ENCODE measurements at regions not wholly inside any gene's neighbourhood (a gene's known extent, or its start where the extent isn't known, plus 50 kb on each side); places are given as distances from the start of the nearest gene placed in this dataset.

- H3K36me3 ChIP-seq (replicated peaks in 1 of 2; ENCODE audit: control extremely low read depth in 1 of 2, control insufficient read depth in 1 of 2, extremely low read depth in 1 of 2, insufficient read depth in 2 of 2, low read length in 1 of 2) = no peaks in the 10 kb centered on the region
- no peak overlapping the region for H3K4me3 Mint-ChIP-seq
- no peak overlapping the region for H3K9ac ChIP-seq (ENCODE audit: low read length)
- no peaks in the 10 kb centered on the region for H3K9me3 Mint-ChIP-seq (ENCODE audit: insufficient read depth)
- H3K4me1 Mint-ChIP-seq = no peaks in the 10 kb centered on the region
- no peaks in the 10 kb centered on the region for H3K79me2 ChIP-seq (ENCODE audit: control insufficient read depth, insufficient read depth, low read length)
- no peaks in the 10 kb centered on the region for H3K27me3 ChIP-seq (replicated peaks in 1 of 4; ENCODE audit: control extremely low read depth in 1 of 4, control insufficient read depth in 3 of 4, insufficient read depth in 4 of 4, low read length in 3 of 4)
- H3K27ac ChIP-seq (ENCODE audit: low read length in 2 of 2) = no peak overlapping the region
- no peaks in the 10 kb centered on the region for H3K9me3 ChIP-seq (ENCODE audit: control extremely low read depth in 1 of 3, control insufficient read depth in 2 of 3, insufficient read depth in 1 of 3, low read length in 2 of 3)
- ATAC-seq (ENCODE audit: low read depth) = no peak
- no peak overlapping the region for H3K27ac Mint-ChIP-seq
- H3K4me2 ChIP-seq (replicated peaks; ENCODE audit: low read depth, low read length, poor library complexity, severe bottlenecking) = no peak overlapping the region
- 70% methylated on average over 1 of the region's 3 CpGs for WGBS (ENCODE audit: insufficient coverage)
- no peak for DNase-seq
- H3K4me1 ChIP-seq (ENCODE audit: control insufficient read depth in 2 of 2, insufficient read depth in 2 of 2, low read length in 2 of 2) = no peaks in the 10 kb centered on the region
- no peaks in the 10 kb centered on the region for H4K20me1 ChIP-seq (ENCODE audit: control insufficient read depth, insufficient read depth, low read length, poor library complexity, severe bottlenecking)
- no peak overlapping the region for H2AFZ ChIP-seq (ENCODE audit: insufficient read depth, low read depth, low read length, poor library complexity, severe bottlenecking)
- no peaks in the 10 kb centered on the region for H3K27me3 Mint-ChIP-seq
- no peak for TF ChIP-seq EZH2 (IDR thresholded peaks at IDR 0.05; ENCODE audit: borderline replicate concordance, insufficient read depth, low read depth, low read length, poor library complexity, severe bottlenecking)
- TF ChIP-seq CTCF (IDR thresholded peaks at IDR 0.05) = no peak
- POLR2A ChIA-PET = no interaction called here
- H3K4me3 ChIP-seq (ENCODE audit: control extremely low read depth in 1 of 5, extremely low read depth in 1 of 5, insufficient read depth in 1 of 5, low read depth in 2 of 5, low read length in 4 of 5) = no peak overlapping the region
- intact Hi-C loops (cut with micrococcal nuclease) = no loop called here
- CTCF ChIA-PET = no interaction called here
These were observed 438.0 kb downstream of the DTHD1 start for GRCh38 chr4:36719425-36719824.

GRCh38 chr4:36722986-36723385, 441.6 kb downstream of the DTHD1 start:
- intact Hi-C loops (cut with micrococcal nuclease) = no loop called here
- H4K20me1 ChIP-seq (ENCODE audit: control insufficient read depth, insufficient read depth, low read length, poor library complexity, severe bottlenecking) = no peaks in the 10 kb centered on the region
- H2AFZ ChIP-seq (ENCODE audit: insufficient read depth, low read depth, low read length, poor library complexity, severe bottlenecking) = no peak overlapping the region
- no peaks in the 10 kb centered on the region for H3K27me3 ChIP-seq (replicated peaks in 1 of 4; ENCODE audit: control extremely low read depth in 1 of 4, control insufficient read depth in 3 of 4, insufficient read depth in 4 of 4, low read length in 3 of 4)
- no peaks in the 10 kb centered on the region for H3K9me3 ChIP-seq (ENCODE audit: control extremely low read depth in 1 of 3, control insufficient read depth in 2 of 3, insufficient read depth in 1 of 3, low read length in 2 of 3)
- H3K79me2 ChIP-seq (ENCODE audit: control insufficient read depth, insufficient read depth, low read length) = no peaks in the 10 kb centered on the region
- H3K27ac Mint-ChIP-seq = no peak overlapping the region
- H3K9ac ChIP-seq (ENCODE audit: low read length) = no peak overlapping the region
- no peaks in the 10 kb centered on the region for H3K27me3 Mint-ChIP-seq
- H3K4me2 ChIP-seq (replicated peaks; ENCODE audit: low read depth, low read length, poor library complexity, severe bottlenecking) = no peak overlapping the region
- ATAC-seq (ENCODE audit: low read depth) (no peak), DNase-seq (no peak)
- no peak overlapping the region for H3K4me3 ChIP-seq (ENCODE audit: control extremely low read depth in 1 of 5, extremely low read depth in 1 of 5, insufficient read depth in 1 of 5, low read depth in 2 of 5, low read length in 4 of 5)
- CTCF ChIA-PET = no interaction called here
- H3K4me3 Mint-ChIP-seq = no peak overlapping the region
- no CpG with 5 or more reads among the region's 1 CpG for WGBS (ENCODE audit: insufficient coverage)
- H3K4me1 ChIP-seq (ENCODE audit: control insufficient read depth in 2 of 2, insufficient read depth in 2 of 2, low read length in 2 of 2) = no peaks in the 10 kb centered on the region
- no peak overlapping the region for H3K27ac ChIP-seq (ENCODE audit: low read length in 2 of 2)
- TF ChIP-seq CTCF (IDR thresholded peaks at IDR 0.05) (no peak), EZH2 (IDR thresholded peaks at IDR 0.05; ENCODE audit: borderline replicate concordance, insufficient read depth, low read depth, low read length, poor library complexity, severe bottlenecking) (no peak)
- POLR2A ChIA-PET = no interaction called here
- H3K4me1 Mint-ChIP-seq = no peaks in the 10 kb centered on the region
- no peaks in the 10 kb centered on the region for H3K36me3 ChIP-seq (replicated peaks in 1 of 2; ENCODE audit: control extremely low read depth in 1 of 2, control insufficient read depth in 1 of 2, extremely low read depth in 1 of 2, insufficient read depth in 2 of 2, low read length in 1 of 2)
- no peaks in the 10 kb centered on the region for H3K9me3 Mint-ChIP-seq (ENCODE audit: insufficient read depth)

Data from B cell (primary cell).